B cell (primary cell): ENCODE measurements at regions not wholly inside any gene's neighbourhood (a gene's known extent, or its start where the extent isn't known, plus 50 kb on each side); places are given as distances from the start of the nearest gene placed in this dataset.

Experiments used
- EZH2 ChIP-seq: IDR thresholded peaks from 2 replicates; pipeline ENCODE4 v1.6.1; 2012; ENCODE audit warnings: borderline replicate concordance, low read depth, mild to moderate bottlenecking, moderate library complexity, low read length; ENCODE audit not compliant: insufficient read depth, poor library complexity, severe bottlenecking
- TF ChIP-seq, protein P1 (sequence below): fragments of 200-600 bp; IDR thresholded peaks from one replicate; pipeline ENCODE4 v1.8.0; 2022; ENCODE audit warnings: antibody characterized with exemption, mild to moderate bottlenecking

DNA sequence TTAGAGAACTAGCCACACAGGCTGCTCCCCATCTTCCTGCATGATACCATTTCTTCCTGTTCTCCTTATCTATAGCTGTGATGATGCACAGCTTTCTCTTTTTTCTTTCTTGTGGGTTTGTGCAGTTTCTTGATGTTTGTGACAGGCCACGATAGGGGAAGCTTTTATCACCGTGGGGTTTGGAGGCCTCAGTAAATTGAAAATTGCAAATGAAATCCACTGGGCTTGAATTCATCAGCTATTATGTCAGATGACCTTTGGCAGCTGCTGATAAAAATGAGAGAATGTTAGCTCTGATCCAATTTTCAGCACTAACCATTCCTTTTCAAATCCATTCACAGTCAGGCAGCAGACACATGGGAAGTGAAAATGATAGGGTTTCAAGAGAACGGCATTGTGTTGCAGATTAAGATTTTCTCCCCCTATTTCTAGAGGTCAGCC, 176.9 kb upstream of the SOX2 start:
- TF ChIP-seq, protein P1, sequence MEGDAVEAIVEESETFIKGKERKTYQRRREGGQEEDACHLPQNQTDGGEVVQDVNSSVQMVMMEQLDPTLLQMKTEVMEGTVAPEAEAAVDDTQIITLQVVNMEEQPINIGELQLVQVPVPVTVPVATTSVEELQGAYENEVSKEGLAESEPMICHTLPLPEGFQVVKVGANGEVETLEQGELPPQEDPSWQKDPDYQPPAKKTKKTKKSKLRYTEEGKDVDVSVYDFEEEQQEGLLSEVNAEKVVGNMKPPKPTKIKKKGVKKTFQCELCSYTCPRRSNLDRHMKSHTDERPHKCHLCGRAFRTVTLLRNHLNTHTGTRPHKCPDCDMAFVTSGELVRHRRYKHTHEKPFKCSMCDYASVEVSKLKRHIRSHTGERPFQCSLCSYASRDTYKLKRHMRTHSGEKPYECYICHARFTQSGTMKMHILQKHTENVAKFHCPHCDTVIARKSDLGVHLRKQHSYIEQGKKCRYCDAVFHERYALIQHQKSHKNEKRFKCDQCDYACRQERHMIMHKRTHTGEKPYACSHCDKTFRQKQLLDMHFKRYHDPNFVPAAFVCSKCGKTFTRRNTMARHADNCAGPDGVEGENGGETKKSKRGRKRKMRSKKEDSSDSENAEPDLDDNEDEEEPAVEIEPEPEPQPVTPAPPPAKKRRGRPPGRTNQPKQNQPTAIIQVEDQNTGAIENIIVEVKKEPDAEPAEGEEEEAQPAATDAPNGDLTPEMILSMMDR, result no peak
- no peak for TF ChIP-seq EZH2
